Stimulated activated naive CD4-positive, alpha-beta T cell (primary cell): ENCODE measurements at regions not wholly inside any gene's neighbourhood (a gene's known extent, or its start where the extent isn't known, plus 50 kb on each side); places are given as distances from the start of the nearest gene placed in this dataset.

Source experiments
- DNase-seq, 6 experiments: peaks; one replicate each; lab custom pipeline; 2025; lab: John Stamatoyannopoulos, UW

DNA sequence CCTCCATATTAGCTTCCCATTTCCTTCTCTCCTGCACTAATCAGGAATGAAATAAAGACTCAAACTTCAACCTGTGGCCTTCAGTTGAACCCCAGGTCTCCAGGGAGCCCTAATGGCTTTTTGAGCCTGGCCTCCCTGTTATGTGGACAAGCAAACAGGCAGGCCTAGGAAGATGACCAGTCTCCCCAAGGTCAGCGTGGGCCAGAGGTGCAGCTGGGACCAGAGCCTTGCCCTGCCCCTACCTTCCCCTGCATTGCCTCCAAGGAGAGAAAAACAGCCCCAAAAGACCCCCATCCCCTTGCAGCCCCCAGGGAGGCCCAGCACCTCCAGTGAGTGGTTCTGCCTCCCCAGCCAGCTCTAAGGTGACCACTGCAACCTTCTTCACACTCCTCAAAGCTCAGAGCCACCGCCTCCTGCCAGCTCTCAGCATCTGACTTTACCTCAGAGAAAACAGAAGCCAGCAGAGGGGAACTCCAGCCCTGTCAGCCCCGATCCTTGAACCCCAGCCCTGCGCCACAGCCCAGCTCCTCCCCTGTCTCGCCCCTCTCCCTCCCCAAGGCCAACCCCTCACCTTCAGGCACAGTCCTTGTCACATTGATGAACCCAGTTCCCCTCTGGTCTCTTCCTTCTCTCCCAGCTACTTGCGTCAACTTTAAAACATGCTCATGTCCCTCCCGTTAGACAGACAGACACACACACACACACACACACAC is 59.5 kb upstream of the ID2 start:
- no peak for DNase-seq

DNA sequence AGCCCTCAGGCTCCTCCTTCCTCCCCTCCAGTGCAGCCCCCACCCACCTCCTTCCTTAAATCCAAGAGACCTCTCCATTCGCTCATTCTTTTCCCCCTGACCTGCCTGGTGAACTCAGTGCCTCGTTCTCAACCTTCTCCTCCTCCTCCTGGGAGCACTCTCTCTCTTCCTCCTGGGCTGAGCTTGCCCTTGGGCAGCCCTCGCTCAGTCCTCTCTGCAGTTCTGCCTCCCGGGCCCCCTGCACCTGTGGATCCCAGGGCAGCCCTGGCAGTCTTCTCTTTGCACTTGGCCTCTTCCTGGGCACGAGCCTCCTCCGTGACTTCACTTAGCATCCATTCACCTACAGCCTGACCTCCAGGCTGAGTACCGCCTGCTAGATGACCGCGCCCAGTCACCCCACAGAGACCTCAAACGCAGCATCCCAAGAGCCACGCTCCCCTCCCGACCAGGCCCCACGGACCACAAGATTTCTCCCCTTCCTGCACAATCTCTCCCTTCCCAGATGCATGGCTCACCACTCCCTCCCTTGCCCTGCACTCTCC is 58.9 kb upstream of the ID2 start:
- no peak for DNase-seq

DNA sequence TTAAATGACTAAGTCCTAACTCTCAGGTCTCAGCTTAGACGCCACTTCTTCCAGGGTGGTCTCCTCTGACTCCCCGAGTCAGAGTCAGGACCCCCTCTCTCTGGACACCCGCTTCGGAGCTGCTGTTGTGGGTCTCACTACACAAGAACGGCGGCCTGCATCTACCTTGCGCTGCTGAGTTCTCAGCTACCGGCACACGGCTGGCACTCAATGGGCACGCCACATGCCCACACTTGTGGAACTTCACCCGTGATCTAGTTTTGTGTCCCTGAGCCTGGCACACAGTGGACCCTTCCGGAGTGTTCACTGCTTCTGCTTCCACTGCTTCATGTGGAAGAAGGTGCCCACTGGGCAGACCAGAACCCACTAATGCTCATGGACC is 58.3 kb upstream of the ID2 start:
- DNase-seq: no peak

GRCh38 chr2:8623958-8624591 is 57.8 kb upstream of the ID2 start:
- no peak for DNase-seq

DNA sequence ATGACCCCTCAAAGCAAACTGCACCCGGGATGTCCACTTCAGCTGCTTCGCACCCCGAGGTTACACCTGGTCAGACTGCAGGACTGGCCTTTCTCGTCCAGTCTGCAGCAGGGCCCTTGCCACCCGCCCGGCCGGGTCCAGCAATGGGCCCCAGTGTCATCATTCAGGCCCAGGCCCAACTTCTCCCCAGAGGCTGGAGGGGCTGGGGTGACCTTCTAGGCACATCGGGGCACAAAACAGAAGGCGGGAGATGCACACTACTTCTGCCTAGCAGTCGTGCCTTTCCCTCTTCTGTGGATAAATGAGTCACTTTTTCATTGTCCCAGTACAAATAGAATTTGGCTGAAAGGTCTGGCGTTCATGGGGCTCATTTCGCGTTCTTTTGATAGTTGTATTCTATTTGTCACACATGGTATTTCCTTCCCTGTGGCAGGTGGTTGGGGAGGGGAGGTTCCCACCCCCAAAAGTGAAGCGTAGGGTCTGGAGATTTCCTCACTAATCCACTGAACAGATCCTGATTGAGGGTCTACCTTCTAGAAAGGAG is 56.9 kb upstream of the ID2 start:
- DNase-seq: no peak

- DNase-seq: no peak
Observed at GRCh38 chr2:8625399-8626300, 56.2 kb upstream of the ID2 start.

GRCh38 chr2:8626572-8626971 is 55.3 kb upstream of the ID2 start:
- DNase-seq: no peak

GRCh38 chr2:8627019-8627691 is 54.7 kb upstream of the ID2 start:
- no peak for DNase-seq

DNA sequence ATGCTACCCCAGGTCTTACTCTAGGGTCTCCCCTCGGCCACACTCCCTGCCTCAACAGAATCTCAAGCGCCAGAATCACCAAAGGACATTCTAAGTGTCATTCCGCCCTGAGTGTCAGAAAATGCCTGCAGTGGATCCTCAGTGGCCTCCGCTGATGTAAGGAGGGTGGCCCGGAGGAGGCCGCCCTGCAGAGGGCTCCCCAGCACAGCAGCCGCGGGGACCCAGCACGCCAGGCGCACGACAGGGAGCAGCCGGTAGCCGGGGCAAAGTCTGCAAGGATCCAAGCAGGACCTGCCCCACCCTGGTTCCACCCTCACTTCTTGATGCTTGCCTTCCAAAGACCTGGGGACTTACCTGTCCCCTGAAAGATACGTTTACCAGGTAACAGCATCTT is 54.2 kb upstream of the ID2 start:
- DNase-seq: no peak

- no peak for DNase-seq
Observed at GRCh38 chr2:8628179-8628865, 53.5 kb upstream of the ID2 start.

DNA sequence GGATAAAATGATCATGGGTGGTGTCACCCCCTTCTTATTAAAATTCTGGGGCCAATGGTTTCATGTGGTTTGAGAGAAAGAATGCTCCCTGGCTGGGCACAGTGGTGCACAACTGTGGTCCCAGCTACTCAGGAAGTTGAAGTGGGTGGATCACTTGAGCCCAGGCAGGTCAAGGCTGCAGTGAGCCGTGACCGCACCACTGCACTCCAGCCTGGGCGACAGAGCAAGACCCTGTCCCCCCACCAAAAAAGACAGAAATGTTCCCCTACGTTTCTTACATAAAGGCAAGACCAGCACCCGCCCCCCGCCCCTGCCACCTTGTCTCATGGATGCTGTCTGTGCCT is 53.0 kb upstream of the ID2 start:
- no peak for DNase-seq

GRCh38 chr2:8629402-8629801 is 52.5 kb upstream of the ID2 start:
- DNase-seq: no peak

DNA sequence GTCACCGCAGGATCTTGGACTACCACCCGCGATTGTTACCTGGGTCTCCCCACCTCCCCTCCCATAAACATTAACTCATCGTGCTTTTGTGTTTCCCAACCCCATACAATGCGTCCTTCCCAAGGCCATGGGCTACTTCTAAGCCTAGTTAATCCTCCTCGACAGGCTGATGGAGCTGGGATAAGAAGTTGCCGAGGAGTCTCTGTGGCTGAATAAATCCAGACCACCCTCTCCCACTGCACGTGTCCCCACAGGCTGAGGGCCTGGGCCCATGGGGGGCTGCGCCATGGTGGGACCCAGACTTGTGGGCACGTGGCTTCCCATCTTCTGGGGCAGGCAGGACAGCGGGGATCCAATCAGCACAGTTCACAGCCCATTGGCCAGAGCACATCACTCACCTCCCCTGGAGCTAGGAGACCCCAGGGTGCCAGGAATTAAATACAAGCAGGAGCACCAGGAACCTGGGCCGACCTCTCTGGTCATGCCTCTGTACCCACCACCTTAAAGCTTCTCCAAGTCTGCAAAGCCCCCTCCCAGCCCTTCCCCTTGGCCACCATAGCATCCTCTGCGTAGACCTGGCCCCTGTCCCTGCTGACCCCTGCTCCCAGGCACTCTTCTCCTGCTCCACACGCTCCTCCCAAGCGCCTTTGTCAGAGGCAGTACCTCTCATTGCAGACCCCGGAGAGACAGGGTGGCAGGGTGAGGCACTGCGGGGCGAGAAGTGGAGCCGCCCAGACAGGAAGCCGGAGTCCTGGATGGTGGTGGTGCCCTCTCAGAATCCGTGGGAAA is 51.0 kb upstream of the ID2 start:
- no peak for DNase-seq

- DNase-seq: peak in 1 of 6 experiments; percentile 9
Observed at GRCh38 chr2:8631465-8632005, 50.3 kb upstream of the ID2 start.
